Head of caudate nucleus (tissue), 42 donors: ENCODE measurements at regions not wholly inside any gene's neighbourhood (a gene's known extent, or its start where the extent isn't known, plus 50 kb on each side); places are given as distances from the start of the nearest gene placed in this dataset.
A peak's percentile ranks its signal among the peaks of the same experiment; 100 is the strongest.

Experiments used
- DNase-seq, 42 donors: peaks; one replicate each; pipeline versions ENCODE4 v3.0.0 to v3.0.0-alpha.2; 2020 to 2021; ENCODE audit warnings: mixed read lengths in 7 of 42
- intact Hi-C: fragments of 100-400 bp; cut with DNase I; formaldehyde crosslinking; loops from one replicate; pipeline ENCODE4 v1.15.0; 2022

GRCh38 chr9:117494401-117495090, 79.7 kb upstream of the ASTN2 start:
- intact Hi-C loops, result no loop called here
- DNase-seq, result peak in 10 of 42 donors; percentile 7 to 67 (median 34)

GRCh38 chr9:117492476-117492875, 77.6 kb upstream of the ASTN2 start:
- peak in 21 of 42 donors; percentile 5 to 79 (median 28) for DNase-seq
- intact Hi-C loops, result no loop called here

GRCh38 chr9:117491491-117491890, 76.6 kb upstream of the ASTN2 start:
- intact Hi-C loops, result no loop called here

GRCh38 chr9:117490199-117490598, 75.3 kb upstream of the ASTN2 start:
- no peak for DNase-seq
- intact Hi-C loops, result no loop called here

More at GRCh38 chr9:117491491-117491890, 76.6 kb upstream of the ASTN2 start:
- no peak for DNase-seq

- intact Hi-C loops, result loop anchor here (5.0 kb wide), 1 partner anchor 59 kb away; no protein-coding TSS in a partner anchor
- no peak for DNase-seq
These were observed 73.8 kb upstream of the ASTN2 start for GRCh38 chr9:117488659-117489058.

- intact Hi-C loops, result loop anchor here (5.0 kb wide), 1 partner anchor 60 kb away; no protein-coding TSS in a partner anchor
- peak; percentile 62 to 93 (median 84) for DNase-seq
These were observed 72.8 kb upstream of the ASTN2 start for GRCh38 chr9:117487555-117488175.

GRCh38 chr9:117486426-117486825, 71.6 kb upstream of the ASTN2 start:
- intact Hi-C loops, result loop anchor here (5.0 kb wide), 1 partner anchor 61 kb away; no protein-coding TSS in a partner anchor
- DNase-seq, result no peak

GRCh38 chr9:117485176-117485575, 70.3 kb upstream of the ASTN2 start:
- intact Hi-C loops, result loop anchor here (5.0 kb wide), 1 partner anchor 62 kb away; no protein-coding TSS in a partner anchor
- DNase-seq, result no peak

GRCh38 chr9:117480729-117481128, 65.9 kb upstream of the ASTN2 start:
- intact Hi-C loops, result no loop called here
- no peak for DNase-seq

GRCh38 chr9:117480253-117480652, 65.4 kb upstream of the ASTN2 start:
- intact Hi-C loops, result no loop called here
- DNase-seq, result no peak

- no peak for DNase-seq
- intact Hi-C loops, result no loop called here
These were observed 58.4 kb upstream of the ASTN2 start for GRCh38 chr9:117473293-117473692.

GRCh38 chr9:117470902-117471301, 56.0 kb upstream of the ASTN2 start:
- intact Hi-C loops, result no loop called here
- no peak for DNase-seq

GRCh38 chr9:117470455-117470854, 55.6 kb upstream of the ASTN2 start:
- no peak for DNase-seq

GRCh38 chr9:117466111-117466510, 51.3 kb upstream of the ASTN2 start:
- intact Hi-C loops, result loop anchor here (10.0 kb wide), 1 partner anchor 51 kb away; the partner anchor contains the start of gene ASTN2
- DNase-seq, result no peak

More at GRCh38 chr9:117470455-117470854, 55.6 kb upstream of the ASTN2 start:
- intact Hi-C loops, result no loop called here

GRCh38 chr9:117465706-117466105, 50.8 kb upstream of the ASTN2 start:
- DNase-seq, result no peak
- intact Hi-C loops, result loop anchor here (10.0 kb wide), 1 partner anchor 51 kb away; the partner anchor contains the start of gene ASTN2

- DNase-seq, result peak; percentile 62 to 97 (median 91)
- intact Hi-C loops, result loop anchor here (10.0 kb wide), 1 partner anchor 50 kb away; the partner anchor contains the start of gene ASTN2
These were observed 50.2 kb upstream of the ASTN2 start for GRCh38 chr9:117464941-117465616.
